GM12878 (cell line): ENCODE measurements at regions not wholly inside any gene's neighbourhood (a gene's known extent, or its start where the extent isn't known, plus 50 kb on each side); places are given as distances from the start of the nearest gene placed in this dataset.

ENCODE experiments used
- CHD1 ChIP-seq: IDR thresholded peaks from 2 replicates; pipeline ENCODE4 v1.6.1; 2012; ENCODE audit warnings: low read depth, low read length, improper control_type of control experiment
- CTCF ChIP-seq, 3 experiments: IDR thresholded peaks in 2 of 3; conservative IDR thresholded peaks in 1 of 3; 2 replicates each; pipeline ENCODE4 v1.5.1; 2011; ENCODE audit warnings: low read depth in 3 of 3, low read length in 3 of 3, mild to moderate bottlenecking in 3 of 3, control low read depth in 2 of 3, moderate library complexity in 2 of 3, inconsistent platforms in 1 of 3, mixed read lengths in 1 of 3; ENCODE audit not compliant: control insufficient read depth in 2 of 3, insufficient read depth in 1 of 3; ENCODE audit errors: extremely low read depth in 1 of 3
- JUND ChIP-seq: IDR thresholded peaks from 2 replicates; pipeline ENCODE4 v1.6.1; 2012; ENCODE audit warnings: low read depth, mild to moderate bottlenecking, low read length, improper control_type of control experiment, moderate library complexity
- MAX ChIP-seq: IDR thresholded peaks from 2 replicates; pipeline ENCODE4 v1.6.1; 2012; ENCODE audit warnings: low read depth, low read length, improper control_type of control experiment
- NR2C2 ChIP-seq: IDR thresholded peaks from 2 replicates; pipeline ENCODE4 v1.6.1; 2011; ENCODE audit warnings: borderline replicate concordance, low read depth; ENCODE audit not compliant: control insufficient read depth, insufficient read length
- POLR2AphosphoS5 ChIP-seq: IDR thresholded peaks from 2 replicates; pipeline ENCODE4 v1.6.1; 2011; ENCODE audit warnings: mild to moderate bottlenecking, low read length, inconsistent platforms
- SIN3A ChIP-seq: IDR thresholded peaks from 2 replicates; pipeline ENCODE4 v1.6.1; 2012; ENCODE audit warnings: low read depth, low read length, improper control_type of control experiment
- SREBF2 ChIP-seq: IDR thresholded peaks from 2 replicates; pipeline ENCODE4 v1.6.1; 2012; ENCODE audit warnings: mild to moderate bottlenecking, low read length
- TCF12 ChIP-seq: IDR thresholded peaks from 2 replicates; pipeline ENCODE4 v1.6.1; 2011; ENCODE audit warnings: low read depth, mild to moderate bottlenecking, low read length
- ZBTB11 ChIP-seq: fragments of 450-650 bp; formaldehyde crosslinking; IDR thresholded peaks from 2 replicates; pipeline ENCODE4 v1.5.0; 2022; ENCODE audit warnings: mild to moderate bottlenecking, missing genetic modification characterization
- ZNF274 ChIP-seq: IDR thresholded peaks from one replicate; pipeline ENCODE4 v1.8.0; 2011; ENCODE audit not compliant: insufficient read length, insufficient read depth

- no peak for TF ChIP-seq JUND
- no peak for TF ChIP-seq SREBF2
- no peak for TF ChIP-seq CTCF (IDR thresholded peaks at IDR 0.05 in 2 of 3, conservative IDR thresholded peaks at IDR 0.05 in 1 of 3; ENCODE audit: control insufficient read depth in 2 of 3, extremely low read depth in 1 of 3, insufficient read depth in 1 of 3, low read depth in 3 of 3, low read length in 3 of 3)
- TF ChIP-seq NR2C2: no peak
- TF ChIP-seq TCF12: no peak
- TF ChIP-seq MAX: no peak
- TF ChIP-seq POLR2AphosphoS5: no peak
- TF ChIP-seq ZBTB11 (CRISPR knock-in tag): no peak
- no peak for TF ChIP-seq ZNF274
- no peak for TF ChIP-seq SIN3A
- no peak for TF ChIP-seq CHD1
Measured at GRCh38 chr4:117156806-117157205, 71.4 kb upstream of the TRAM1L1 start.
